GM19467 (cell line): ENCODE measurements at regions not wholly inside any gene's neighbourhood (a gene's known extent, or its start where the extent isn't known, plus 50 kb on each side); places are given as distances from the start of the nearest gene placed in this dataset.

ENCODE experiments used
- ATAC-seq: cut with Tn5 transposase; IDR thresholded peaks from one replicate; pipeline ENCODE4 v1.9.1; 2021; ENCODE audit warnings: mild to moderate bottlenecking, moderate library complexity; ENCODE audit not compliant: unreplicated experiment

GRCh38 chr2:64767670-64768468, 114.2 kb upstream of the SERTAD2 start:
- peak; percentile 79 for ATAC-seq

GRCh38 chr2:64768491-64769005, 114.8 kb upstream of the SERTAD2 start:
- no peak for ATAC-seq

GRCh38 chr2:64769392-64770044, 115.8 kb upstream of the SERTAD2 start:
- ATAC-seq, result no peak

GRCh38 chr2:64770137-64770780, 116.5 kb upstream of the SERTAD2 start:
- ATAC-seq, result no peak

GRCh38 chr2:64770781-64771334, 117.1 kb upstream of the SERTAD2 start:
- ATAC-seq, result no peak

GRCh38 chr2:64771737-64772136, 118.0 kb upstream of the SERTAD2 start:
- no peak for ATAC-seq

GRCh38 chr2:64773461-64774118, 119.9 kb upstream of the SERTAD2 start:
- no peak for ATAC-seq

GRCh38 chr2:64777841-64778240, 124.1 kb upstream of the SERTAD2 start:
- no peak for ATAC-seq

GRCh38 chr2:64779117-64779690, 125.5 kb upstream of the SERTAD2 start:
- ATAC-seq, result no peak

- no peak for ATAC-seq
These were observed 126.3 kb upstream of the SERTAD2 start for GRCh38 chr2:64780041-64780440.

GRCh38 chr2:64781711-64782390, 128.1 kb upstream of the SERTAD2 start:
- ATAC-seq, result no peak

GRCh38 chr2:64784168-64785061, 130.7 kb upstream of the SERTAD2 start:
- no peak for ATAC-seq

- no peak for ATAC-seq
These were observed 131.5 kb upstream of the SERTAD2 start for GRCh38 chr2:64785245-64785644.

- ATAC-seq, result no peak
These were observed 132.8 kb upstream of the SERTAD2 start for GRCh38 chr2:64786343-64787018.

GRCh38 chr2:64787019-64787365, 133.3 kb upstream of the SERTAD2 start:
- ATAC-seq, result no peak

- ATAC-seq, result no peak
These were observed 134.0 kb upstream of the SERTAD2 start for GRCh38 chr2:64787698-64788097.

- no peak for ATAC-seq
These were observed 136.0 kb upstream of the SERTAD2 start for GRCh38 chr2:64789466-64790320.

GRCh38 chr2:64792300-64792699, 138.6 kb upstream of the SERTAD2 start:
- ATAC-seq, result no peak
